CD4-positive, alpha-beta T cell (primary cell): ENCODE measurements at regions not wholly inside any gene's neighbourhood (a gene's known extent, or its start where the extent isn't known, plus 50 kb on each side); places are given as distances from the start of the nearest gene placed in this dataset.

ENCODE experiments used
- ATAC-seq: fragments of 200-7000 bp; cut with Tn5 transposase; one replicate; pipeline ENCODE4 v1.10.0; 2022; ENCODE audit warnings: mild to moderate bottlenecking; ENCODE audit not compliant: poor library complexity
- CTCF ChIA-PET: fragments of 350-600 bp; sonication (Branson Sonifier 250); formaldehyde crosslinking; loops from one replicate; lab custom pipeline; 2021; ENCODE audit warnings: antibody characterized with exemption, inconsistent platforms; lab: Charles Lee
- POLR2A ChIA-PET: fragments of 350-600 bp; sonication (Branson Sonifier 250); formaldehyde crosslinking; loops from one replicate; lab custom pipeline; 2021; ENCODE audit warnings: antibody characterized with exemption, inconsistent platforms; lab: Charles Lee
- DNase-seq, 14 experiments: peaks; one replicate each; pipeline ENCODE4 v3.0.0-alpha.2; 2013 to 2020; ENCODE audit warnings: mixed read lengths in 2 of 14
- H3K27ac ChIP-seq, 2 donors: one replicate each; pipeline versions ENCODE4 v1.5.1 to v1.7.0; 2013; ENCODE audit warnings: low read length in 2 of 2, low read depth in 1 of 2, mild to moderate bottlenecking in 1 of 2
- H3K27me3 ChIP-seq, 2 experiments: 1 replicate in 1 of 2; 2 replicates in 1 of 2; pipeline versions ENCODE4 v1.6.1 to v1.7.0; 2013; ENCODE audit warnings: low read length in 2 of 2, control low read depth in 1 of 2, mild to moderate bottlenecking in 1 of 2, moderate library complexity in 1 of 2; ENCODE audit not compliant: insufficient read depth in 2 of 2, control insufficient read depth in 1 of 2
- H3K36me3 ChIP-seq: one replicate; pipeline ENCODE4 v1.6.1; 2013; ENCODE audit warnings: low read length, control low read depth; ENCODE audit not compliant: insufficient read depth
- H3K4me1 ChIP-seq: one replicate; pipeline ENCODE4 v1.6.1; 2013; ENCODE audit warnings: low read length, control low read depth; ENCODE audit not compliant: insufficient read depth
- H3K4me3 ChIP-seq: one replicate; pipeline ENCODE4 v1.5.1; 2013; ENCODE audit warnings: mild to moderate bottlenecking, low read length, moderate library complexity
- H3K9me3 ChIP-seq, 2 experiments: 1 replicate in 1 of 2; 2 replicates in 1 of 2; pipeline versions ENCODE4 v1.6.1 to v1.7.0; 2013; ENCODE audit warnings: low read length in 2 of 2, mild to moderate bottlenecking in 2 of 2, control low read depth in 1 of 2, moderate library complexity in 1 of 2; ENCODE audit not compliant: control insufficient read depth in 1 of 2, insufficient read depth in 1 of 2
- H3K27ac Mint-ChIP-seq: one replicate; pipeline ENCODE4 v1.8.0; 2020; ENCODE audit warnings: mixed read lengths
- H3K27me3 Mint-ChIP-seq: one replicate; pipeline ENCODE4 v1.8.0; 2021; ENCODE audit warnings: mixed read lengths
- H3K36me3 Mint-ChIP-seq: one replicate; pipeline ENCODE4 v1.8.0; 2021; ENCODE audit warnings: low read depth, mixed read lengths
- H3K4me1 Mint-ChIP-seq: one replicate; pipeline ENCODE4 v1.8.0; 2021; ENCODE audit warnings: low read depth, mixed read lengths
- H3K4me3 Mint-ChIP-seq: one replicate; pipeline ENCODE4 v1.8.0; 2020; ENCODE audit warnings: mild to moderate bottlenecking, mixed read lengths
- H3K9me3 Mint-ChIP-seq: one replicate; pipeline ENCODE4 v1.8.0; 2020; ENCODE audit warnings: mixed read lengths
- intact Hi-C, 2 experiments: fragments of 100-400 bp; cut with DNase I in 1 of 2; cut with micrococcal nuclease in 1 of 2; formaldehyde crosslinking; loops; one replicate each; pipeline versions ENCODE4 v1.15.1 to v1.9.0; 2023 to 2025; cut with DNase I, micrococcal nuclease
- TF ChIP-seq, protein P1 (sequence below): fragments of 200-600 bp; IDR thresholded peaks from one replicate; pipeline ENCODE4 v1.8.0; 2022; ENCODE audit warnings: antibody characterized with exemption, mild to moderate bottlenecking

DNA sequence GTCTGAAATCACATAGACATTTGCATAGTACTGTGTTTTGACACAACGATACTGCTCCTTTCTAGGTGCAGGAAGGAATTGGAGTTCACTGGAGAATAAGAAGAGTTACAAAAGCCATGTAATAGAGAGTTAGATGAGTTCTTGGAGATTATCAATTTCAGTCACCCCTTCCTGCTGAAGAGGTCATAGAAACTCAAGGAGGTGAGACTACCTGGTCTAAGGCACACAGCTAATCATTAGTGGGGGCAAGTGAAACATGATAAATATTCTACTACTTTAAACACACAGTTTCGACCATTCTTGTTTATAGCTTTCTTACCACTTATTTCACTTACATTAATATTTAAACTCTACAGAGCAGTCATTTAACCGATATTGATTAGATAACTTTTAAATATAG, 286.9 kb upstream of the NXPH2 start:
- Histone ChIP-seq H3K9me3 (no peaks in the 10 kb centered on the region), H3K4me1 (no peaks in the 10 kb centered on the region), H3K36me3 (no peaks in the 10 kb centered on the region), H3K27me3 (no peaks in the 10 kb centered on the region), H3K27ac (no peak overlapping the region), H3K4me3 (no peak overlapping the region)
- TF ChIP-seq, protein P1, sequence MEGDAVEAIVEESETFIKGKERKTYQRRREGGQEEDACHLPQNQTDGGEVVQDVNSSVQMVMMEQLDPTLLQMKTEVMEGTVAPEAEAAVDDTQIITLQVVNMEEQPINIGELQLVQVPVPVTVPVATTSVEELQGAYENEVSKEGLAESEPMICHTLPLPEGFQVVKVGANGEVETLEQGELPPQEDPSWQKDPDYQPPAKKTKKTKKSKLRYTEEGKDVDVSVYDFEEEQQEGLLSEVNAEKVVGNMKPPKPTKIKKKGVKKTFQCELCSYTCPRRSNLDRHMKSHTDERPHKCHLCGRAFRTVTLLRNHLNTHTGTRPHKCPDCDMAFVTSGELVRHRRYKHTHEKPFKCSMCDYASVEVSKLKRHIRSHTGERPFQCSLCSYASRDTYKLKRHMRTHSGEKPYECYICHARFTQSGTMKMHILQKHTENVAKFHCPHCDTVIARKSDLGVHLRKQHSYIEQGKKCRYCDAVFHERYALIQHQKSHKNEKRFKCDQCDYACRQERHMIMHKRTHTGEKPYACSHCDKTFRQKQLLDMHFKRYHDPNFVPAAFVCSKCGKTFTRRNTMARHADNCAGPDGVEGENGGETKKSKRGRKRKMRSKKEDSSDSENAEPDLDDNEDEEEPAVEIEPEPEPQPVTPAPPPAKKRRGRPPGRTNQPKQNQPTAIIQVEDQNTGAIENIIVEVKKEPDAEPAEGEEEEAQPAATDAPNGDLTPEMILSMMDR: no peak
- CTCF ChIA-PET: no interaction called here
- Mint-ChIP-seq H3K36me3 (no peaks in the 10 kb centered on the region), H3K4me3 (no peak overlapping the region), H3K27me3 (no peaks in the 10 kb centered on the region), H3K4me1 (no peaks in the 10 kb centered on the region), H3K9me3 (peaks cover 7% of the 10 kb centered on the region), H3K27ac (no peak overlapping the region)
- no peak for DNase-seq
- intact Hi-C loops: no loop called here
- ATAC-seq: no peak
- POLR2A ChIA-PET: no interaction called here

DNA sequence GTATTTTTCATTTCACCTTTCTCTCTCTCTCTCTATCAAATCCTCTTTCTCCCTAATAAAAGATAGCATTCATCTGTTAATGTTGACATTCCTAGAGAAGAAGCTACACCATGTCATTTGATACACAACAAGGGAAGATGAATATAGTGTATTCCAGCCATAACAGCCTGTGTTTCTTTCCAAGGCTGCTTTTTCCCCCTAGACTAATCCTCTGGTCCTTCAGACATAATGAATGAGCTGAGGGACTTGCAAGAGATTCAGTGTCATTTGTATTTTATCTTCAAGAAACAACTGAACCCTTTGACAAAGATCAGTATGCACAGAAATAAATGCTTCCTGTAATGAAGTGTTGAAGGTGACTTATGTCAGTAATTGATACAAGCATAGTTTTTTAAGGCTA, 284.0 kb upstream of the NXPH2 start:
- ChIA-PET POLR2A (no interaction called here), CTCF (no interaction called here)
- Histone ChIP-seq H3K27ac (no peak overlapping the region), H3K4me1 (no peaks in the 10 kb centered on the region), H3K4me3 (no peak overlapping the region), H3K27me3 (no peaks in the 10 kb centered on the region), H3K9me3 (no peaks in the 10 kb centered on the region), H3K36me3 (no peaks in the 10 kb centered on the region)
- Mint-ChIP-seq H3K36me3 (no peaks in the 10 kb centered on the region), H3K4me1 (no peaks in the 10 kb centered on the region), H3K9me3 (peaks cover 7% of the 10 kb centered on the region), H3K4me3 (no peak overlapping the region), H3K27me3 (no peaks in the 10 kb centered on the region), H3K27ac (no peak overlapping the region)
- DNase-seq (no peak), ATAC-seq (no peak)
- intact Hi-C loops: no loop called here
- TF ChIP-seq, protein P1: no peak

DNA sequence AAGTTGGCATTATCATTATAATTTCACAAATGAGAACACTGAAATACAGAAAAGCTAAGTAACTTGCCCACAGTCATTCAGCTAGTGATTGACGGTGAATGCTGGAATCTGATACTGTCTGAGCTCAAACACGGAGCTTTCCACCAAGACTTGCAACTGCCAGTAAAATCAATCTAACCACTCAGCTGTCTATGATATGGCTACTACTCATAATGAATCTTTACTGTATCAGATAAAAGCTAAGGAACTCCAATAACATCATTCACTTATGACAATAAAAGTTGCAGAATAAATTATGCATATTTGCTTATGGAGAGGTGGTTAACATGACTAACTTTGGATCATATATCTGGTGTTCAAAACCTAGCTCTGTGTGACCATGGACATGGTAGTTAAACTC, 279.4 kb upstream of the NXPH2 start:
- Histone ChIP-seq H3K27ac (no peak overlapping the region), H3K4me1 (no peaks in the 10 kb centered on the region), H3K9me3 (no peaks in the 10 kb centered on the region), H3K27me3 (no peaks in the 10 kb centered on the region), H3K36me3 (no peaks in the 10 kb centered on the region), H3K4me3 (no peak overlapping the region)
- Mint-ChIP-seq H3K27ac (no peak overlapping the region), H3K4me3 (no peak overlapping the region), H3K9me3 (peaks cover 8% of the 10 kb centered on the region), H3K27me3 (no peaks in the 10 kb centered on the region), H3K4me1 (no peaks in the 10 kb centered on the region), H3K36me3 (no peaks in the 10 kb centered on the region)
- DNase-seq (no peak), ATAC-seq (no peak)
- ChIA-PET CTCF (no interaction called here), POLR2A (no interaction called here)
- TF ChIP-seq, protein P1: no peak
- intact Hi-C loops: no loop called here
